ENCODE measurements at regions not wholly inside any gene's neighbourhood (a gene's known extent, or its start where the extent isn't known, plus 50 kb on each side); places are given as distances from the start of the nearest gene placed in this dataset. TPM values are rescaled to one million over a fixed set of nuclear protein-coding genes. Genes with fewer than 3 reads are reported as not detected.

Small RNAs in the stretch of these regions (microRNA-seq; reads per million reads assigned to microRNA genes)
- gene RNU6-161P (ENCODE audit: insufficient read depth, insufficient read length): not detected

Small RNAs in the stretch of these regions (small RNA-seq; reads per million reads assigned to genes)
- gene RNU6-161P: 0 reads per million in 5 experiments

All from IMR-90 (cell line).